Loucy (cell line): ENCODE measurements at regions not wholly inside any gene's neighbourhood (a gene's known extent, or its start where the extent isn't known, plus 50 kb on each side); places are given as distances from the start of the nearest gene placed in this dataset.

Source experiments
- EZH2phosphoT487 ChIP-seq: fragments of 200-600 bp; IDR thresholded peaks from 2 replicates; pipeline ENCODE4 v1.6.1; 2018; ENCODE audit warnings: antibody characterized with exemption, mild to moderate bottlenecking, moderate library complexity, borderline replicate concordance
- TF ChIP-seq, protein P1 (sequence below): fragments of 200-600 bp; sonication (generic); conservative IDR thresholded peaks from 2 replicates; pipeline ENCODE4 v1.5.1; 2014; ENCODE audit warnings: mild to moderate bottlenecking, antibody characterized with exemption, low read length

DNA sequence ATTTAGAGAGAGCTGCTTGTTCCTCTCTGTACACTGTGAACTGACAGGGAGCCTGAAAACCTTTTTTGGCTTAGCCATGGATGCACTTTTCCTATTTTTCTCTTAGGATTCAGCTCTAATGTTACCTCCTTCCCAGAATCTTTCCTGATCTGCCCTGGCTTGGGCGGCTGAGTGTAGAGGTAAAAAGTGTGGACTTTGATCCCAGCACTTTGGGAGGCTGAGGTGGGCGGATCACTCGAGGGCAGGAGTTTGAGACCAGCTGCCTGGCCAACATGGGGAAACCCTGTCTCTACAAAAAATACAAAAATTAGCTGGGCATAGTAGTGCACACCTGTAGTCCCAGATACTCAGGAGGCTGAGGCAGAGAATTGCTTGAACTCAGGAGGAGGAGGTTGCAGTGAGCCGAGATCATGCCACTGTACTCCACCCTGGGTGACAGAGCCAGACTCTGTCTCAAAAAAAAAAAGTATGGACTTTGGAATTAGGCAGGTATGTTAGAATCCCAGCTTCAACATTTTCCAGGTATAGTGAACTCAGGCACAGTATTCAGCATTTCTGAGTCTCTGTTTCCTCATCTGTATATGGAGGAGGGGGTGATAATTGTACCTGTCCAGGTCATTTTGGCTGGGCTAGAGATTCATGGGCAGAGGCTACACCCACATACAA lies 212.5 kb upstream of the EEF2KMT start:
- TF ChIP-seq, protein P1, sequence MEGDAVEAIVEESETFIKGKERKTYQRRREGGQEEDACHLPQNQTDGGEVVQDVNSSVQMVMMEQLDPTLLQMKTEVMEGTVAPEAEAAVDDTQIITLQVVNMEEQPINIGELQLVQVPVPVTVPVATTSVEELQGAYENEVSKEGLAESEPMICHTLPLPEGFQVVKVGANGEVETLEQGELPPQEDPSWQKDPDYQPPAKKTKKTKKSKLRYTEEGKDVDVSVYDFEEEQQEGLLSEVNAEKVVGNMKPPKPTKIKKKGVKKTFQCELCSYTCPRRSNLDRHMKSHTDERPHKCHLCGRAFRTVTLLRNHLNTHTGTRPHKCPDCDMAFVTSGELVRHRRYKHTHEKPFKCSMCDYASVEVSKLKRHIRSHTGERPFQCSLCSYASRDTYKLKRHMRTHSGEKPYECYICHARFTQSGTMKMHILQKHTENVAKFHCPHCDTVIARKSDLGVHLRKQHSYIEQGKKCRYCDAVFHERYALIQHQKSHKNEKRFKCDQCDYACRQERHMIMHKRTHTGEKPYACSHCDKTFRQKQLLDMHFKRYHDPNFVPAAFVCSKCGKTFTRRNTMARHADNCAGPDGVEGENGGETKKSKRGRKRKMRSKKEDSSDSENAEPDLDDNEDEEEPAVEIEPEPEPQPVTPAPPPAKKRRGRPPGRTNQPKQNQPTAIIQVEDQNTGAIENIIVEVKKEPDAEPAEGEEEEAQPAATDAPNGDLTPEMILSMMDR: no peak
- no peak for TF ChIP-seq EZH2phosphoT487
